NCI-H510A (cell line): ENCODE measurements at regions not wholly inside any gene's neighbourhood (a gene's known extent, or its start where the extent isn't known, plus 50 kb on each side); places are given as distances from the start of the nearest gene placed in this dataset.
"Not testable (repeated sequence)": the region's sequence is repeated elsewhere in the genome, so short reads cannot be mapped to it uniquely, and the experiment has no call there.

ENCODE experiments used
- DNase-seq: peaks from one replicate; lab custom pipeline; 2025; lab: John Stamatoyannopoulos, UW

DNA sequence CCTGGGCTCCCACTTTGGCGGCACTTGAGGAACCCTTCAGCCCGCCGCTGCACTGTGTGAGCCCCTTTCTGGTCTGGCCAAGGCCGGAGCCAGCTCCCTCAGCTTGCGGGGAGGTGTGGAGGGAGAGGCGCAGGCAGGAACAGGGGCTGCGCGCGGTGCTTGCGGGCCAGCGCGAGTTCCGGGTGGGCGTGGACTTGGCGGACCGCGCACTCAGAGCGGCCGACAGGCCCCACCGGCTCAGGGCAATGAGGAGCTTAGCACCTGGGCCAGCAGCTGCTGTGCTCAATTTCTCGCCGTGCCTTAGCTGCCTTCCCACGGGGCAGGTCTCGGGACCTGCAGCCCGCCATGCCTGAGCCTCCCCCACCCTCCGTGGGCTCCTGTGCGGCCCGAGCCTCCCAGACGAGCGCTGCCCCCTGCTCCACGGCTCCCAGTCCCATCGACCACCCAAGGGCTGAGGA is 324.8 kb downstream of the RAD51AP2 start:
- not testable (repeated sequence) for DNase-seq

GRCh38 chr2:17191223-17191622 is 327.0 kb downstream of the RAD51AP2 start:
- DNase-seq, result no peak

GRCh38 chr2:17190527-17190926 is 327.7 kb downstream of the RAD51AP2 start:
- DNase-seq, result no peak

GRCh38 chr2:17188721-17189120 is 329.5 kb downstream of the RAD51AP2 start:
- no peak for DNase-seq

- DNase-seq, result no peak
Measured at GRCh38 chr2:17184512-17184911, 333.7 kb downstream of the RAD51AP2 start.

DNA sequence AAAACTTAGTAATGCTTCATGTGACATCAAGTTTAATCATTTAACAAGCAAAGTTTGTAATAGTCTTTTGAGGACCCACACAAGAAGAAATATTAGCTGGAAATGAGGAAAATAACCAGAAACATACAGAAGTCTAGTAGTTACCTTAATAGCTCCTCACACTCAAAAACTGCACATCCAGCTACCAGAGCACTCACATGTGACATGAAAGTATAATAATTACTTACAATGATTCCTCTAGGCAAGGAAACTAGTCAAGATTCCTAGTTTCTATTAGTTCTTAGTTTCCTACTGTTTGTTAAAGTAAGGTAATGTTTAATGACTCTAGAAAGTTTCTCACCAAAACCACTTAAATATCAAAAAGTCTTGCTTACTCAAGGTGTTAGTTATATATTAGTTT is 335.8 kb downstream of the RAD51AP2 start:
- no peak for DNase-seq

DNA sequence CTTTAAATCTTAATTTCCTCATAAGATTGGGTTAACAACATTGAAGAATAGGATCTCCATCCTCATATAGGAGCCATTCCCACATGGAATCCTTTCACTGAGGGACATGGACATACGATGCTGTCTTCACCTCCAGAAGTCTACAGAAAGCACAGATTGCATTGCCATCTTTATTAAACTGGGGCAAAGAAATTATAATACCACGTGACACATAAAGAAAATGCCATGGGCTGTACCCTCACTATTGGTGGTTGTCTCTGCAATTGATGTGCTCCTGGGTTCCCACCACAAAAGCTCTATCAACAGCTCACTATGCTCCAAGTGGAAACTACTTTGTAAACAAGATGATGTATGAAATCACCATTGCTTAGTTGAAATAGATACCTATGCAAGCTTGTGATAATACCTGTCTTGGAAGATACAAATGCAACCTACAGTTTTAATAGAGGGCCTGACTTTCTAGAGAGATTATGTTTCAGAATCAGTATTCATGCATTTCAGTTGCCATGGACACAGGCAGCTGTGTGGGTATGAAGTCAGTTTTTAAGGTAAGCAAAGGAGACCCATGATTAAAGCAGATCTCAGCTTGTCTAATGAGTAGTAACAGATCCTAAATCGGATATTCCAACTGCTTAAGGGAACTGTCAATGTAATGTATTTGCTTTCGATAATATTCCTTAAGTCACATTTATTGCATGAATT is 337.0 kb downstream of the RAD51AP2 start:
- DNase-seq, result no peak

DNA sequence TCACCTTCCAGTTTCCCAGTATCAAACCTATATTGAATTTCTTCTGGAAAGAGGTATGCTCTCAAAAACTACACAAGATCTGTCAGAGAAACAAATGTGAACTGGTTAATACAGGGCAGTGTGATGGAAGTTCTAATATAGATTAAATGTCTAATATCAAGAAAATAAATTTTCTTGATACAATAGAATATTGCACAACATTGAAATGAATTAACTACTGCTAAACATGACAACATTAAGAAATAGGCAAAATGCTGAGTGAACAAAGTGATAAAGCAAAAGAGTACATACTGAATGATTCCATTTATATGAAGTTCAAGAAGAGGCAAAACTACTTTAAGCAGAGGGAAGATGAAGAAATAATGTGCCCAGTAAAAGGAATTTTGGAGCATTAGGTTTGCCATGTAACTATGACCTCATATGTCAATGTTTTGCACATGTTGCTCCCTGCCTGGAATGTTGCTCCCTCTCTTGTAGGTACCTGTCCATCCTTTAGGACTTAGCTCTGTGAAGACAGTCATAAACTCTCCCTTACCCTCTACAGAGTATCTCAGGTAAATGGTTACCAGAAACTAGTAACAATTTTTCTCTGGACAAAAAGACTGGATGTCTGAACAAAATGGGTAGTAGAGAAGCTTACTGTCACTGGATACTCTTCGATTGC is 339.0 kb downstream of the RAD51AP2 start:
- no peak for DNase-seq

DNA sequence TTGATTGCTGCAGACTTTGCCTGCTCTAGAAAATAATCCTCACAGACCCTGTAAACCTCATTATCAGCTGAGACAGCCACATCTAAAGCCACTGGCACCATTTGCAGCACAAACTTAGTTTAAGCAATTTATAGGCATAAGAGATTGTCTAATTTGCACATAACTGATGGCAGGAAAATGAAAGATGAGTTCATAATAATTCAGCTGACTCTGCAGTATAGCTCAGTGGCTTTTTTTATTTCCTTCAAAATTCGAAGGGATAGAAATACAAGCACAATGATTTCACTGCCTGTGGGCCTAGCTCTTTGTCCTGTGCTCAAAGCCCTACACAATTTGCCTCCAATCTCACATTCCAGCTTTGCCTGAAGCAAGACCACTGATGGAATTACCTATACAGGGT is 341.2 kb downstream of the RAD51AP2 start:
- no peak for DNase-seq

DNA sequence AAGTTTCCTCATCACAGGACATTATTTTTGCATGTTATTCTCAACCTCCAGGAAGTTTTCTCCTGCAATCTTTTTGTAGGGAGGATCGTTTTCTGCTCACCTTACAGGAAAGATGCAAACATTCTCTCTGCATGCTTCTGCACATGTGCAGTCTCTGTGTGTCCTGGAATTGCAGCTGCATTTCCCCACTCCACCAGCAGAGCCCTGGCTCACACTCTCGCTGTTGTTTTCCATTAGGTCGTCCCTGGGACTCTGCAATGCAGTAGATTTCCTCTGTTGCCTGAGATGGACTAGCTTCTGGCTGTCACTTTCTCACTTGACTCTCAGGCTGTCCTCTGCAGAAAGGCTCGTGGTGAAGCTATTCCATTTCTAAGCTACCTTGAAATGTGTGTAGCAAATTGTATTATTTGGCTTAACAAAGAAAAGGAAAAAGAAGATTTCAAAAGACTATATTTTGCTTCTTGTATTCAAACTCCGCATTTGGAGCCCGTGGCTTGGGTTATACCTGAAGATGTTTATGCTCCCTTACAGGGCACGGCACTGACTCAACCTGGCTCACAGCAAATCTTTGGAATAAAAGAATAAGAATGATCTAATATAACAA is 346.7 kb downstream of the RAD51AP2 start:
- no peak for DNase-seq

DNA sequence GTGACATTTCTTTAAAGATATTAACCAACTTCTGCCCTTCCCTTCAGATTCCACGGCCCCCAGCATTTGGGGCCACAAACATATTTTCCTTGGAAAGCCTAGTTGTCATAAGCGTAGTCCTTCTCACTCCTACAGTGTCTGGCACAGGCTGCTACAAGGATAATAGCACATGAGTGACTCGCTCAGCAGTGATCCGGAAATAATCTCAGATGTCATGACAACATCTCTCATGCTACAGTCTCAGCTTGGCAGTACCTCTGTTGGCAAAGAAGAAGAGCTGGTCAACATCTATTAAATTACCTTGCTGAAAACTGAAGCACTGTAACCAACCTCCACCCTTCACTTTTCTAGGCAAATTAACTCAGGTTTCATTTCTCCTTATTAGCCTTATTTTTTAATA is 351.7 kb downstream of the RAD51AP2 start:
- DNase-seq, result no peak

DNA sequence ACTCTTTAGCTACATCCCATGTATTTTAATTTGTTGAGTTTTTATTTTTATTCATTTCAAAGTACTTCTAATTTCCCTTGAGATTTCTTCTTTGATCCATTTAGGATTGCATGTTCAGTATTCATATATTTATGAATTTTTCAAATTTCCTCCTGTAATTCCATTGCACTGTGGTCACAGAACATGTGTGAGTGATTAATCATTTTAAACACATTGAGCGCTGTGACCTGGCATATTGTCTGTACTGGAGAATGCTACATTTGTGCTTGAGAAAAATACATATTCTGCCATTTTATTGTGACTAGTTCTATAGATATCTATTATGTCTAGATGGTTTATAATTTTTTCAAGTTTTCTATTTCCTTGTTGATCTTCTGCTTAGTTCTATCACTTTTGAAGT is 353.7 kb downstream of the RAD51AP2 start:
- no peak for DNase-seq

- DNase-seq, result no peak
Measured at GRCh38 chr2:17163638-17164037, 354.6 kb downstream of the RAD51AP2 start.

GRCh38 chr2:17162713-17163112 is 355.5 kb downstream of the RAD51AP2 start:
- no peak for DNase-seq

DNA sequence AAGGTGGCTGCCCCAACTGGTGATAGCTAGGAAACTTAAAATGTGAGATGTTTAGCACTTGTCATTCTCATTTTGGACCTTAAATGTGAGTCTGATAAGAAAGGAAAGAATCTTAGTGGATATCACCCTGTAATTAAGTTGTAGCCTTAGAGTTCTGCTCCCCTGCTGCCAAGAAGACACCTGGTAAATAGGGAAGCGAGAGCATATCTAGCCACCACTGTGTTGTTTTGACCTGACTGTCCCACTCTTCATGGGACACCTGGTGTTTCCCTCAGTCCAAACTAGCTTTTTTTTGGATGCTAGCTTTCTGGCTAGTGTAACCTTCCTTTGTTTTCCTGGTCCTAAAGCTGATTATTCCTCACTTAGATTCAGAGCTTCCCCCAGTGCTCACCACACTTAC is 357.6 kb downstream of the RAD51AP2 start:
- no peak for DNase-seq

DNA sequence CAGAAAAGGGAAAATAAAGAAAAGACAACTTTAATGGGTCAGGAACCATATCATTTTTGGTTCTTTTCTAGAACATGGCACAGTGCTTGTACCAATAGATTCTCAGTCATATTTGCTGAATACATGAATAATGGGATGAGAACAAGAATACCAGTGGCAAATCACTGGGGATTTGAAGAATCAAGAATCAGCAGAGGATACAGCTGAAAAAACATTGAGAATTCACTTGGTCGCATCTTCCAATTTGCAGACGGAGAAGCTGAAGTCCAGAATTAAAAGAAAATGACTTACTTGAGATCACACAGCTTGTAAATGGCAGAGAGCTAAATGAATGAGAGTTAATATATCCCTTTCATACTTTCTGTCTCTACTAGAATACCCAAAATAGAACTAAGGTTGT is 362.2 kb downstream of the RAD51AP2 start:
- DNase-seq, result no peak

DNA sequence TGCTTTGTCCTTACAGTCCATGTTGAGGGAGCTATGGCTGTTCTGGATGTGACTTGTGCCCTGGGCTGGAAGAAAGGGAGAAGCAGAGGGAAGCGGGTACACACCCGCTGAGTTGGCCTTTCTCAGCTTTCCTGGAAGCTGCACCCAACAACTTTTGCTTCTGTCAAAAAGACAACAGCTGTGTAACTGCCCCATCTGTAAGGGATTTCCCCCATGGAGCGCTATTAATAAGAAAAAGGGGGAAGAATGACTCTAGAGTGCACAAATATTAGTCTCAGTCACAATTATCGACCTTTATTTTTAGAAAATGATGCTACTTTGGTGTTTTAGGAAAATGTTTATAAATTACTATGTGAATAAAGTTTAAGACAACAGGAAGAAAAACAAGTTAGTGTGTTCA is 368.3 kb downstream of the RAD51AP2 start:
- DNase-seq, result no peak

DNA sequence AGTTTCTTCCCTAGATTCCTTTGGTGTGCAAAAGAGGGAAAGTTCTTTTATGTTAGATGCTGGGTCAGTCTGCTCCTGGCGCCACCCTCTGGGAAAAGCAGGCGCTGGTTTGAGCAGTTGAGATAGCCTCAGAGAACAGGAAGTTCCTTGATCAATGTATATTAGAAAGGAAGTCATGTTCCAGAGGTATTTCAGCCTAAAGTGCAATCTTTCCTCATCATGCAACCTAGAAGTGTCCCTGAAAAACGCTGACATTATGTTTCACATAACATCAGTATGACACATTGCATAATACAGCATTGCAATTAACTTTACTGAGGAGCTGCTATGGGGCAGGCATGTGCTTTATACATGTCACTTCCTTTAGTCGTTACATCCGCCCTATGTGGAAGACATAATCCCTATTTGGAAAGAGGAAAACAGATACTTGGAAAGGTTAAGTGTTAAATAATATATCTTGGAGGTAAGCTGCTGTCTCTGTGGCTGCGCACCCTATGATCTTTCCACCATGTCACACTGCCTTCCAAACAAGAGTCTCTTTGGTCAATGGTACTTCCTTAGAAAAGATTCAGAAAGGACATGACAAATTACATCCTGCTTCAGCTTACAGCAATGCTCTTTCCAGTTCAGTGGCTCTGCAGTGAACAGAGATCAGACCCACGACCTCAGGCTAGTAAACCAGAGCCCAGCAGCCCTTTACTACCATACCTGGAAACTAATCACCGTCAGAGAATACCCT is 369.7 kb downstream of the RAD51AP2 start:
- no peak for DNase-seq

GRCh38 chr2:17146358-17146757 is 371.9 kb downstream of the RAD51AP2 start:
- no peak for DNase-seq

DNA sequence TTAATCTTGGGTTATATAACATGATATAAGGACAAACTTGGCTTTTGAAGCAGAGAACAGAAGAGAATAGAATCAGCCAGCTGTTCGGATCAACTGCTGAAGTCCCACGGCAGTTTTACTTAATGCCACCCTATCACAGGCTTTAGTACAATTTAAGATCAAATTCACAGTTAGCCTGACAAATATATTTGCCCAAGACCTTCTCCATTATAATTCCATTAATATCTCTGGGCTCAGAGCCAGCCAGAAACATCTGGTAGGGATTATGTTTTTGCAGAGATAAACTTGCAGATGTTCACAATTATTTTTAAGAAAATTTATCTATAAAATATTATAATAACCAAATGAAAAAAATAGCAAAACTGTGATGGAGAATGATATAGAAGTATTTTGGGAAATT is 381.4 kb downstream of the RAD51AP2 start:
- DNase-seq, result no peak

DNA sequence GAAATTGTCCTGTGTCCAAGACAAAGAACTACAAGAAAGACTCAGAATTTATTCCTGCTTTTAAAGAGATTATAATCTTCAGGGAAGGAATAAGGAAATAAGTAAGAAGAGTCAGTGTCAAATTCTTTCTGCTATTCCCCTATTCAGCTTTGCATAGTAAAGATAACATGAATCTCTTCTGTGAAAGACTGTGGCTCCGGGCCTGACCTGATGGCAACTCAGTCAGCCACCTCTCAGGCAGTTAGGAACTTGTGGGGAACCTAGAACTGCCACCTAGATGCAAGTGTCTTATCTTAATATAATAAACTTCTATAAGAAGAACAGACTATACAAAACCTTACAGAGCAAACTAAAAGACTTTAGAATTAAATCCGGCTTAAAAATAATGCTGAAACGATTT is 382.0 kb downstream of the RAD51AP2 start:
- DNase-seq, result no peak

DNA sequence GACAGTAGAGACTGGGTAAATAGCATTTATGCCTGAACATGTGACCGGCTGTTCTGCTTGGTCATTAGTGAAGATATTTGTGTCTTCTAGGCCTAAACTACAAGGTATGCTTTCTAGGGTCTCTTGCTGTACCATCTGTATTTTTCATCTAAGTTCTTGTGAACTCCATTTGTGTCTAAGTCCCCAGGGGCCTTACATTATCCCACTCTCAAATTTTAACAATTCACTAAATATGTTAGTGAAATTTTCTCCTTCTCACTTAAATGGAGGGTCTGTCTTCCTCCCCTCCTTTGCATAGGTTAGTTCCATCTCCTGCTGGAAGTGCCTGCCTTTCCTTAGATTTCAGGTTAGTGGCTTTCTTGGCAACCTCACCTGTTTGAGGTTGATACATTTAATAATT is 382.6 kb downstream of the RAD51AP2 start:
- DNase-seq, result no peak
